ENCODE measurements at regions not wholly inside any gene's neighbourhood (a gene's known extent, or its start where the extent isn't known, plus 50 kb on each side); places are given as distances from the start of the nearest gene placed in this dataset.

GRCh38 chr10:124293616-124294449 is 124.9 kb downstream of the OAT start:
- DNase-seq (ENCODE audit: low spot score, unreplicated experiment), result no peak
- Mint-ChIP-seq H3K27me3 (peaks cover 6% of the 10 kb centered on the region), H3K4me1 (ENCODE audit: low read depth) (no peaks in the 10 kb centered on the region), H3K36me3 (ENCODE audit: insufficient read depth) (no peaks in the 10 kb centered on the region), H3K9me3 (ENCODE audit: low read depth) (no peaks in the 10 kb centered on the region), H3K4me3 (ENCODE audit: low read depth) (no peak overlapping the region), H3K27ac (no peak overlapping the region)
- TF ChIP-seq, protein P1, sequence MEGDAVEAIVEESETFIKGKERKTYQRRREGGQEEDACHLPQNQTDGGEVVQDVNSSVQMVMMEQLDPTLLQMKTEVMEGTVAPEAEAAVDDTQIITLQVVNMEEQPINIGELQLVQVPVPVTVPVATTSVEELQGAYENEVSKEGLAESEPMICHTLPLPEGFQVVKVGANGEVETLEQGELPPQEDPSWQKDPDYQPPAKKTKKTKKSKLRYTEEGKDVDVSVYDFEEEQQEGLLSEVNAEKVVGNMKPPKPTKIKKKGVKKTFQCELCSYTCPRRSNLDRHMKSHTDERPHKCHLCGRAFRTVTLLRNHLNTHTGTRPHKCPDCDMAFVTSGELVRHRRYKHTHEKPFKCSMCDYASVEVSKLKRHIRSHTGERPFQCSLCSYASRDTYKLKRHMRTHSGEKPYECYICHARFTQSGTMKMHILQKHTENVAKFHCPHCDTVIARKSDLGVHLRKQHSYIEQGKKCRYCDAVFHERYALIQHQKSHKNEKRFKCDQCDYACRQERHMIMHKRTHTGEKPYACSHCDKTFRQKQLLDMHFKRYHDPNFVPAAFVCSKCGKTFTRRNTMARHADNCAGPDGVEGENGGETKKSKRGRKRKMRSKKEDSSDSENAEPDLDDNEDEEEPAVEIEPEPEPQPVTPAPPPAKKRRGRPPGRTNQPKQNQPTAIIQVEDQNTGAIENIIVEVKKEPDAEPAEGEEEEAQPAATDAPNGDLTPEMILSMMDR (IDR thresholded peaks at IDR 0.05; ENCODE audit: unreplicated experiment), result no peak

GRCh38 chr10:124292911-124293615 is 125.7 kb downstream of the OAT start:
- no peaks in the 10 kb centered on the region for H3K36me3 Mint-ChIP-seq (ENCODE audit: insufficient read depth)
- H3K4me1 Mint-ChIP-seq (ENCODE audit: low read depth), result no peaks in the 10 kb centered on the region
- TF ChIP-seq, protein P1 (IDR thresholded peaks at IDR 0.05; ENCODE audit: unreplicated experiment), result no peak
- no peak for DNase-seq (ENCODE audit: low spot score, unreplicated experiment)
- no peak overlapping the region for H3K4me3 Mint-ChIP-seq (ENCODE audit: low read depth)
- H3K9me3 Mint-ChIP-seq (ENCODE audit: low read depth), result no peaks in the 10 kb centered on the region
- H3K27me3 Mint-ChIP-seq, result peaks cover 6% of the 10 kb centered on the region
- H3K27ac Mint-ChIP-seq, result no peak overlapping the region

GRCh38 chr10:124291001-124291701 is 127.6 kb downstream of the OAT start:
- TF ChIP-seq, protein P1 (IDR thresholded peaks at IDR 0.05; ENCODE audit: unreplicated experiment), result no peak
- H3K36me3 Mint-ChIP-seq (ENCODE audit: insufficient read depth), result no peaks in the 10 kb centered on the region
- no peaks in the 10 kb centered on the region for H3K4me1 Mint-ChIP-seq (ENCODE audit: low read depth)
- peaks cover 4% of the 10 kb centered on the region for H3K27me3 Mint-ChIP-seq
- no peak overlapping the region for H3K27ac Mint-ChIP-seq
- H3K9me3 Mint-ChIP-seq (ENCODE audit: low read depth), result no peaks in the 10 kb centered on the region
- DNase-seq (ENCODE audit: low spot score, unreplicated experiment), result no peak
- H3K4me3 Mint-ChIP-seq (ENCODE audit: low read depth), result no peak overlapping the region

DNA sequence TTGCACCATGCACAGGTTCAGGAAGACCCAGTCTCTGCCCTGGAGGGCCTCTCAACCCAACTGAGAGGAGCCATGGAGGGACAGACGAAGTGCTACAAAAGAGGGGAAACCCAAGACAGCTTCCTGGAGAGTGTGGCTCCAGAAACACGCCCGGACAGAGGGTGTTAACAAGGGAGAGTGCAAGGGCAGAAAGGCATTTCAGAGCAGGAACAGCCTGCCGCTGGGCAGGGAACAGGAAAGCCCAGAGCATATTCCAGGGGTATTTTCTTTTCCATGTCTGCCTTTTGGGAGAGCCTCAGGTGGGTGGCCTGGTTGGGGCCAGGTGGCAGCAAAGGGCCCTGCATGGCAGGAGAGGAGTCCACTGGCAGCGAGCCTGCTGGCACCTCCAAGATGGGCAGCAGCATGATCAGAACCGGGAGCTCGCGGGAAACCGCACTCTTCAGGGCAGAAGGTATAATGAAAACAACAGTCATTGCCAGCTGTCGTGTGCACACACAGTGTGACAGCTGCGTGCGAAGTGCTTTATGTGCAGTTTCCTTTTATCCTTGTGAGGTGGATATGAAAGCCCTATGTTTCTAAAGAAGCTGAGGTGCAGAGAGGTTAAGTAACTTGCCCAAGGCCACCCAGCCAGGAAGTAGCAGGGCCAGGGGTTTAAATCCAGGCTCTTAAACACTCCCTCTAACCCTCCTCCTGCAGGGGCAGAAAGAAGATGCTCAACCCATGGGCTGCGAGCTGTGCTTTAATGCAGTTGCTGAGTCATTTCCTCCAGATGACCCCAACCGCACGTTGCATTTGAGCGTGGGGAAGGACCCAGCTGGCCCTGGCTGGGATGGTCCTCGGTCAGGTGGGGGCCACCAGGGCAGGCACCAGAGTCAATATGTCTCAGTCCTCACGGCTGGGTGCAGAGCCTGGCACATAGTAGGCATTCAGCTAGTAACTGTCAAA is 128.6 kb downstream of the OAT start:
- Mint-ChIP-seq H3K27me3 (peaks cover 4% of the 10 kb centered on the region), H3K4me1 (ENCODE audit: low read depth) (no peaks in the 10 kb centered on the region), H3K4me3 (ENCODE audit: low read depth) (no peak overlapping the region), H3K9me3 (ENCODE audit: low read depth) (no peaks in the 10 kb centered on the region), H3K36me3 (ENCODE audit: insufficient read depth) (no peaks in the 10 kb centered on the region), H3K27ac (no peak overlapping the region)
- TF ChIP-seq, protein P1 (IDR thresholded peaks at IDR 0.05; ENCODE audit: unreplicated experiment), result no peak
- no peak for DNase-seq (ENCODE audit: low spot score, unreplicated experiment)
